Colonic mucosa (tissue), 4 donors: ENCODE measurements at regions not wholly inside any gene's neighbourhood (a gene's known extent, or its start where the extent isn't known, plus 50 kb on each side); places are given as distances from the start of the nearest gene placed in this dataset.

Experiments
- DNase-seq: peaks from one replicate; pipeline ENCODE4 v3.0.0-alpha.2; 2020
- H3K27ac ChIP-seq: fragments of 200-600 bp; one replicate; pipeline ENCODE4 v1.8.0; 2021
- H3K27me3 ChIP-seq: fragments of 200-600 bp; one replicate; pipeline ENCODE4 v1.8.0; 2021
- H3K36me3 ChIP-seq: fragments of 200-600 bp; one replicate; pipeline ENCODE4 v1.8.0; 2021
- H3K4me1 ChIP-seq: fragments of 200-600 bp; one replicate; pipeline ENCODE4 v1.8.0; 2021; ENCODE audit warnings: mild to moderate bottlenecking
- H3K4me3 ChIP-seq: fragments of 200-600 bp; one replicate; pipeline ENCODE4 v1.8.0; 2021
- H3K9ac ChIP-seq, 2 donors: one replicate each; pipeline ENCODE4 v1.7.0; 2013; ENCODE audit warnings: control low read depth in 2 of 2, low read depth in 2 of 2, low read length in 2 of 2
- H3K9me3 ChIP-seq: fragments of 200-600 bp; one replicate; pipeline ENCODE4 v1.8.0; 2021
- CTCF ChIP-seq: fragments of 200-600 bp; IDR thresholded peaks from one replicate; pipeline ENCODE4 v1.8.0; 2022; ENCODE audit warnings: antibody characterized with exemption, mild to moderate bottlenecking
- intact Hi-C: fragments of 100-400 bp; cut with DNase I; formaldehyde crosslinking; loops from one replicate; pipeline ENCODE4 v1.14.1; 2022
- donor health status: healthy.
- donor health status: DM: no; HTN: no; CAD: no.
- donor health status: DM: no; HTN: no; CAD: no.

- no peaks in the 10 kb centered on the region for H3K27me3 ChIP-seq
- no peak for TF ChIP-seq CTCF
- no peak overlapping the region for H3K27ac ChIP-seq
- H3K4me3 ChIP-seq = no peak overlapping the region
- H3K36me3 ChIP-seq = no peaks in the 10 kb centered on the region
- intact Hi-C loops = no loop called here
- no peak overlapping the region for H3K9ac ChIP-seq
- no peaks in the 10 kb centered on the region for H3K9me3 ChIP-seq
- no peaks in the 10 kb centered on the region for H3K4me1 ChIP-seq
- DNase-seq = no peak
Measured at GRCh38 chr9:134591573-134591981, 50.0 kb upstream of the COL5A1 start.
